Kasumi-1 (cell line): ENCODE measurements at regions not wholly inside any gene's neighbourhood (a gene's known extent, or its start where the extent isn't known, plus 50 kb on each side); places are given as distances from the start of the nearest gene placed in this dataset.

Source experiments
- DNase-seq, 2 experiments: peaks; one replicate each; lab custom pipeline; 2025; lab: John Stamatoyannopoulos, UW

DNA sequence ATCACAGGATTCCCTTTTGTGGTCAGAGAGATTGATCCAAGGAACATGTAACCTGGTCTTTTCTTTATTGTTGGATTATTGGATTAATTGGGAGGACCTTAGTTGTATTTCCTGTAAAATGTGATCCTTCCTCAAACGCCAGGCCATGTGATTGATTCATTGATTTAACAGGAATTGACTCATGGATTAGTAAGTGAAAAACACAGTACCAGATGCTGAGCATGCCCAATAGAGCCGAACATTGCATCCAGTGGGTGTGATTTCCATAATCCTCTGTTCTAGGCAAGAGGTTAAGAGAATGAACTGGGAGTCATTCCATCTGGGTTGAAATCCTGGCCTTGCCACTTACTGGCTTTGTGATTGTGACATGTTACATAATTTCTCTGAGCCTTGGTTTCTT is 522.3 kb downstream of the MAT2B start:
- DNase-seq: no peak

- no peak for DNase-seq
Measured at GRCh38 chr5:164038128-164038783, 532.8 kb downstream of the MAT2B start.

DNA sequence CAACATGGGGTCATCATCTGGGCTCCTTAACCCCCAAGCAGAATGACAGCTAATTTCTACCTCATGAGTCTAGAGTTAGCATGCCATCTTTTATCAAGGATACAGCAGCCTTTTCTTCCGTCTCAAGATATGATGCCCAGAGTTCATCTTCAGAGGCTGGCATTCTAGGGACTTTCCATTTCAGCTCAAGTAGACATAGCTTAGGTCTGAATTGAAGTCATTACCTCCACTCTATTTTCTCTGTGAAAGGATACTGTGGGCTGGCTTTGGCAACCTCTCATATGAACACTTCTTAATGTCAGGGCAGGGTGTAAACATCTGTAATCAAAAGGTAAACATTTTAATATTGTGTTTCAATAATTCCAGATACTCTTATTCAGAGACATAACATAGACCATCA is 535.7 kb downstream of the MAT2B start:
- no peak for DNase-seq

DNA sequence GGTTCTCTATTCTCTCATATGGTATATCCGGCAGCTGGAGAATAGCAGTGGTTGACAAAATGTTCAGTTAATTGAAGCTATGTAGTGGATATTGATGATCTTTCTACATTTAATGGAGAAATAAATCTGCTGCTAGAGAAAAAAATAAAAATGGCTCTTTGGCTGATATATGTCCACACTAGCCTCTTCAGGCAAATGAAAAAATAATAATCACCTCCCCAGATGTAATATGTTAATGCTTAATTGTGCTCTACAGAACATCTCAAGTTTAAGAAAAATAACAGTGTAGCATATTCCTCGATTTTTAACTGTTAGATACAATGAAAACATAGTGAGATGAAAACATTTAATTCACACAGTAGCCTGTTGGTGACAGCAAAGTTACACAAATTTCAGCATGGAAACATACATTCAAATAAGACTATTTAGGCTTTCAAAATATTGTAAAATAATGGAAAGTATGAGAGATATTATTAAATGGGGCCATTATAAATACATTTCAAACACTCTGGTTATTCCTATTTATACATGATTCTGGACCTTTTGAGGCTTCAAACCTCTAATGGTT is 543.0 kb downstream of the MAT2B start:
- peak; percentile 3 to 6 for DNase-seq

GRCh38 chr5:164051745-164052144 is 546.3 kb downstream of the MAT2B start:
- DNase-seq: no peak

DNA sequence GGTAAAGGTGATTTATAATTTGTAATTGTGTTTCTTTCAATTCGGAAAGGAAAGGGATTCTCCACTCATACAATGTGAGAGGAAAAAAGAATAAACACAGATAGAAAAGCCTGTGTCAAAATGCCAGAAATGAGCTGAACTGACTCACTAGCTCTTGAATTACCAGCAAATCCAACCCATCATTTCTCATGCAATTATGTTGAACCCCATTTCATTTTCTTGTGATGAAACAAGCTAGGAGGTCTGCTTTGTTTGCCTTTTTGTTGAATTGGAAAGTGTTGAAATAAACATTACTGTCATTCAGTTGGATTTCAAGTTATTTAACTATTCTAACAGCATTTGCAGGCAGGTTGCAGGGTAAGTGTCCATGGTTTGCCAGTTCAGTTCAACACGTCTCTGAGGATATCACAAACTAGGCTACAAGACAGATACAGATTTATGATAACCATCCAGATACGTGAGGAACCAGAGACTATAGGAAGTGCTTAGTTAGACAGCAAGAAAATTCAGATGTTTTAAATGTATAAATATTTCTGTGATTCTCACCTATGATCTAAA is 547.2 kb downstream of the MAT2B start:
- no peak for DNase-seq

GRCh38 chr5:164053123-164053522 is 547.7 kb downstream of the MAT2B start:
- DNase-seq: no peak

GRCh38 chr5:164054461-164054860 is 549.0 kb downstream of the MAT2B start:
- no peak for DNase-seq

- peak in 1 of 2 experiments; percentile 16 for DNase-seq
Measured at GRCh38 chr5:164057121-164057520, 551.7 kb downstream of the MAT2B start.

GRCh38 chr5:164058621-164059020 is 553.2 kb downstream of the MAT2B start:
- DNase-seq: no peak

- DNase-seq: no peak
Measured at GRCh38 chr5:164059471-164059870, 554.1 kb downstream of the MAT2B start.

DNA sequence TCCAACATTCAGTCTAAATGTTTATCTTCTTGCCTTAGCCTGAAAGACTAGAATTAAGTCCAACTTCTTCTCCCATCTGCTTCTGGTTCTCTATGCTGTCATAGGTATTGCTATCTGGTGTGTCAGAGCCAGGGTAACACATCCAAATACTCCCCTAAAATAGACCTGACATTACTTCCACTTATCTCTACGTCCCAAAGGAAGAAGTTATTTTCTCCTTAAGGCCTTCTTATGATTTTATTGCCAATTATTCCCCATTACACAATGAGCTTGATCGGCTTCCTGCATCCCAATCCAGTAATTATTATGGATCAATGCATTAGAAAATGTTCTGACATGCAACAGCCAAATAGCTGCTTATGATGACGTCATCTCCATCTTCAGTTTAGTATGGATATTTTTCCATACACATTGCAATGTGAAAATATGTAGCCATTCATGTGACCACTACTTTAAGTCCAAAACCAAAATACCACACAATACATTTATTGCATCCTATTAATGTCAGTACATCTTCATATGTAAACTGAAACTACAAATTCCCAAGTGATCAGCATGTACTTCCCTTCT is 555.5 kb downstream of the MAT2B start:
- no peak for DNase-seq

GRCh38 chr5:164062304-164062703 is 556.9 kb downstream of the MAT2B start:
- DNase-seq: no peak

DNA sequence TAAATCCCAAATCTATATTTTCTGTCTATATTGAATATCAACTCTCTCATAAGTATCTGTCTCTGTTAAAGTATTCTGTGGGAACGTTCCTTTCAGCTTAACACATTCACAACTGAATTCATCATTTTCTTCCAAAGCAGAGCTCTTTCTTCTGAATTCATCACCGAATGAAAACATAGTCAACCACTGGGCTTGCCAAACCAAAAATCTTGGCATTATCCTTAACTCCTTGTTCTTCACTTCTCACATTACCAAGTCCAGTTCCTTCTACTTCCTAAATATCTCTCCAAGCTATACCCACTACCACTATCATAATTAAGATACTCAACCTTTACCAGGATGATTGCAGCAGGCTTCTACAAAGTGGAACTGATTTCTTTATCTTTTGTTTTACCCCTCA is 559.8 kb downstream of the MAT2B start:
- DNase-seq: no peak

GRCh38 chr5:164071671-164072070 is 566.3 kb downstream of the MAT2B start:
- no peak for DNase-seq

DNA sequence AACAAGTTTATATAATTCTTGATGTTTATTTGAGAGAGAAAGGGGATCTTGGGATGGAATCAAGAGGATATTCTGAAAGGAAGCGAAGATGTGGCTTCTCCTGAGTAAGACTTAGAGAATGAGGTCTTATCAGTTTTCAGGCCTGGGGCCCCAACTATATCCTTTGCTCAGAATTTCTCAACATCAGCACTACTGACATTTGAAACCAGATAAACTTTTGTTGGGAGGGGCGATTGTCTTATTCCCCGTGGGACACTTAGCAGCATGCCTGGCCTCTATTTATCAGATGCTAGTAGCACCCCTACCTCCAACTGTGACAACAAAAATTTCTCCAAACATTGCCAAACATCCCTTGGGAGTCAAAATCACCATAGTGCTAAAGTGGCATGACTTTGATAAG is 567.7 kb downstream of the MAT2B start:
- no peak for DNase-seq

GRCh38 chr5:164076556-164076955 is 571.1 kb downstream of the MAT2B start:
- no peak for DNase-seq

DNA sequence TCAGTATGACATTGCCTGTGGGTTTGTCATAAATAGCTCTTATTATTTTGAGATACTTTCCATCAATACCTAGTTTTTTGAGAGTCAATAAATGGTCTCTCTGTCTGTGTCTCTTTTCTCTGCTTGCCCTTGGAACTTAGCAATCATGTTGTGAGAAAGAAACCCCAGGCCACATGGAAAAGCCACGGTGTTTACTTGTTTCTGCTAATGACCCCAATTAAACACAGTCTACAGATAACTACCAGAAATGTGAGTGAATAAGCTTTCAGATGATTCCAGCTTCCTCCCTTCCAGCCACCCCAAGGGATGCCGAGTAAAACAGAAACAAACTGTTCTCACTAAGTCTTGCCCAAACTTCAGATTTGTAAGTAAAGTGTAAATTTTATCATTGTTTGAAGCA is 584.9 kb downstream of the MAT2B start:
- DNase-seq: no peak

DNA sequence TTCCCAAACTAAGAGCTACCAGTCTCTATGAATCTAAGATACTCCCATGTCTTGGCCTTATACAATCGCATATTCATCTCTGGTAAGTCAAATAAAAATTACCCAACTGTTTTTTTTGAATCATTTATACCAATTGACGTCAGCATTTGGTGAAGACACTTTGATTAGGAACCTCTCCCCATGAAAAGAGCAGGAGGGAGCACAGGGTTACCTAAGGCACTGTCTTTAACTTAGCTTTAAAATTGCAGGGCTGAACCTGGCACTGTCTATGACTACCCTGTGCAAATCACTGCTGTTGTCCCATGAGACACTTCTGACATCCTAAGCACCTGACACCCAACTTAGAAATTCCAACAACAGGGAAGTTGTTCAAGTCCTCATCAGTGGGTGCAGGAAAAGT is 586.4 kb downstream of the MAT2B start:
- no peak for DNase-seq

GRCh38 chr5:164094291-164094690 is 588.9 kb downstream of the MAT2B start:
- DNase-seq: no peak

GRCh38 chr5:164097749-164098148 is 592.3 kb downstream of the MAT2B start:
- no peak for DNase-seq

DNA sequence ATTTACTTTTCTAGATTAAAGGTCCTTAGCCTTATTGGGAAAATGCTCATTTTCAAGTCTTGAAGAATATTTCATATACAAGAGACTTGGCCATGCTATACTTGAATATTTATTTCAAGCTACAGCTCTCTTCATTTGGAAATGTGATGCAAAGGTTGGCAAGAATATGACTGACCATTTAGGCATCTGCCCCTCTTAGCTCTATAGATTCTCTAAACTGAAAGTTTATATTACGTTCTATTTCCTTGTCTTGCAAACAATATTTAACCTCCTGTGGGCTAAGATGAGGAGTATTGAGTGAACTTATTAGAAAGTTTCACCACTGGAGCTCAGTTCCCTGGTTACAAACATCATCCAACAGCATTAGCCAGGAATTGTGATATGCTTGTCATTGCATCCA is 593.1 kb downstream of the MAT2B start:
- DNase-seq: no peak

DNA sequence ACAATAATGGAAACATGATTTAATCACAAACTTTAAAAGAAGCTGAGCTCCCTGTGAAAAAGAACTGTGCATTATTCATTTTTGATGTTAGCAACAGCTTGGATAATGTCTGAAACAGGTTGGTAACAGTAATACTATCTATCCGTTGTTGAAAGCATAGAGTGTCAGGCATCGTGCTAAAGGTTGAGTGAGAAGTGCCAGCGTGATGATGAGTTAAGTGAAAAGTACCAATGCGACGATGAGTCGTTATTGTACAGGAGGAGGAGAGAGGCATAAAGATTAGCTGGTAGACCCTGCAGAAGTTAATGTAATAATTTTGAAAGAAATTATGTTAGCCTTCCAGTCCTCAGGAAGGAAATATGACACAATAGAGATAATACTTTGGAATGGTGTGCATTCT is 593.6 kb downstream of the MAT2B start:
- DNase-seq: no peak

DNA sequence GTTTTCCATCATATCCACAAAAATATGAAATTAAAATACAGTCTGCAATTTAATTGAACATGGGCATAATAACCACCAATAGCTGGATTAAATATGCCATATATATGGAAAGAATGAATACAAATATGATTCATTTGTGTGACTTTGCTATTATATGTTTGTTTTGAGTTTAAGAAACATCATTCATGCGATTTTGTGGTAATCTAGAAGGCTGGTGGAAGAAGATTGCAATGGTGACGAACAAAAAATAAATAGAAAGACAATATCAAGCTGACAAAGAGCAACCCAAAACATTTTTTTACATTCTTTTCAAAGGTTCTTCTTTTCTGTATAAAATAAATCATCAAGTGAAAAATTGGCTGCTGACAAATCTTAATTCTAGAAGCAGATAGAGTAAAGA is 610.0 kb downstream of the MAT2B start:
- no peak for DNase-seq
